ENCODE measurements at regions not wholly inside any gene's neighbourhood (a gene's known extent, or its start where the extent isn't known, plus 50 kb on each side); places are given as distances from the start of the nearest gene placed in this dataset.

DNA sequence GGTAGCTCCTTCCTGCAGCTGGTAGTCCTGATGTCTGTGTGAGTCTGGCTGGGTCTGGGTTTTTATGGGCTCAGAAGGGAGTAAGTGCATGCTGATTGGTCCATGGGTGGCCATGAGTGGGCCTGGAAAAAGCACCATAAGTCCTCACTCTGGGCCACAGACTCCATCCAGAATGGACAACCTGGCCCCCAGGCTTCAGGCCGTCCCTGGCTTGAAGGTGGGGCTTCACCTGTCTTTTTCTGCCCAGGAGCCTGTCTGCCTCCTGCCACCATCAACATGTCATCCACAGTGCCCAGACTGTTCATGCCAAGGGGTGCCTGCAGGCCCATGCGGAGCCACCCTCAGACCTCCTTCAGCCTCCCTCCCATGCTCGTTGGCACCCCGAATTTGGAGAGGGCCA is 620.0 kb downstream of the RAPGEF2 start:
- Histone ChIP-seq H3K4me1 (ENCODE audit: low read depth) (no peaks in the 10 kb centered on the region), H3K4me3 (no peak overlapping the region), H3K36me3 (ENCODE audit: low read depth) (no peaks in the 10 kb centered on the region), H3K9me3 (no peaks in the 10 kb centered on the region)
- no peak for DNase-seq
- ATAC-seq, result no peak
- no peak for TF ChIP-seq CTCF (IDR thresholded peaks at IDR 0.05)
- intact Hi-C loops (cut with DNase I, micrococcal nuclease), result no loop called here

- no peak for TF ChIP-seq CTCF (IDR thresholded peaks at IDR 0.05)
- DNase-seq (no peak), ATAC-seq (no peak)
- Histone ChIP-seq H3K9me3 (no peaks in the 10 kb centered on the region), H3K36me3 (ENCODE audit: low read depth) (no peaks in the 10 kb centered on the region), H3K4me3 (no peak overlapping the region), H3K4me1 (ENCODE audit: low read depth) (no peaks in the 10 kb centered on the region)
- intact Hi-C loops (cut with DNase I, micrococcal nuclease), result no loop called here
Measured at GRCh38 chr4:159723341-159724048, 620.6 kb downstream of the RAPGEF2 start.

DNA sequence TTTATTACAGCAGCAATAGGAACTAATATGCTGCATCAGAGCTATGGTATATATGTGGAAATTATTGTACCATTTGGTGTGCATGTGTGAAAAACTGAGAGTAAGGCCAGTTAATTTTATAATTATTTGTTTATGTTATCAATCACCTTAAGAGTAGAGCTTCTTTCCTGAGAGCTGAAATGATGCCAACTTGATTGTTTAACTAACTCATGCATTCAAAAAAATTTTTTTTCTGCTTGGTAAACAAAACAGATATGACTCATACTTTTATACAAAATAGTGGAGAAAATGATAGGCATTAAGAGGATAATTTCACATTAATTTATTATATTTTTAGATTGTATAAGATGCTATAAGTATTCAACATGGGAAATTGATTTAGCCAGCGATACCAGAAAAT is 622.7 kb downstream of the RAPGEF2 start:
- no peak for TF ChIP-seq CTCF (IDR thresholded peaks at IDR 0.05)
- Histone ChIP-seq H3K4me1 (ENCODE audit: low read depth) (no peaks in the 10 kb centered on the region), H3K36me3 (ENCODE audit: low read depth) (no peaks in the 10 kb centered on the region), H3K9me3 (no peaks in the 10 kb centered on the region), H3K4me3 (no peak overlapping the region)
- intact Hi-C loops (cut with DNase I, micrococcal nuclease), result no loop called here
- ATAC-seq (no peak), DNase-seq (no peak)

DNA sequence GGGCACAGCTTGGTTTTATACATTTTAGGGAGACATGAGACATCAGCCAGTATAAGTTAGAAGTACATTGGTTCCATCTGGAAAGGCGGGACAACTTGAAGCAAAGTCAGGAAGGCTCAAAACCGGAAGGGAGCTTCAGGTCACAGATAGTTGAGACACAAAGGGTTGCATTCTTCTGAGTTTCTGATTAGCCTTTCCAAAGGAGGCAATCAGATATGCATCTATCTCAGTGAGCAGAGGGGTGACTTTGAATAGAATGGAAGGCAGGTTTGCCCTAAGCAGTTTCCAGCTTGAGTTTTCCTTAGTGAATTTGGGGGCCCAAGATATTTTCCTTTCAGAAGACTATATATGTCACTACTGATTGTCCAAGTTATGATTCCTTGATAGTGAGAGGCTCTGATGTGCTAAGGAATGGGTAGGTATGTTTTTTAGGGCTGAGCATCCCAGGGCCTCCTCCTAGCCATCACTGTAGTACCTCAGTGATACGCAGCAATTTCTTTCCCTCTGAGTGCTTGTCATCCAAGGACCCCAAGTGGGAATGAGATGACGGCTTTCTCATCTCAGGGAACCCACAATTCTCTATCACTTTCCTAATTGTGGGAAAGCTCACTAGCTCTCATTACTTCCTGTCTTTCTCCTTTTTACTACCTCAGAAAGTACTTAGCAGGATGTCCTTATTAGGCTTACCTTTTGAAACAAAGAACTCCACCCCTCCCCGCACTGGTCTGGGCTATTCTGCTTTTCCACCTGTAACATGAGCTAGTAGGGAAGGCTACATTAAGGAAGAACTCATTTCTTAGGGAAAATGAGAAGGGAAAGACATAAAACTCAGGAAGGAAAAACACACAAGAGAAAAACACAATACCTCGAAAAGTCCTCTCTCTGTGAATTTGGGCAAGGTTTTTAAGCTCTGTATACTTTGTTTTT is 632.7 kb downstream of the RAPGEF2 start:
- Histone ChIP-seq H3K4me1 (ENCODE audit: low read depth) (no peaks in the 10 kb centered on the region), H3K4me3 (no peak overlapping the region), H3K9me3 (no peaks in the 10 kb centered on the region), H3K36me3 (ENCODE audit: low read depth) (no peaks in the 10 kb centered on the region)
- no peak for TF ChIP-seq CTCF (IDR thresholded peaks at IDR 0.05)
- ATAC-seq, result no peak
- intact Hi-C loops (cut with DNase I, micrococcal nuclease), result no loop called here
- no peak for DNase-seq

GRCh38 chr4:159736411-159736810 is 633.5 kb downstream of the RAPGEF2 start:
- no peak for DNase-seq
- H3K9me3 ChIP-seq, result no peaks in the 10 kb centered on the region
- TF ChIP-seq CTCF (IDR thresholded peaks at IDR 0.05), result no peak
- no peak overlapping the region for H3K4me3 ChIP-seq
- intact Hi-C loops (cut with DNase I, micrococcal nuclease), result no loop called here
- no peaks in the 10 kb centered on the region for H3K36me3 ChIP-seq (ENCODE audit: low read depth)
- H3K4me1 ChIP-seq (ENCODE audit: low read depth), result no peaks in the 10 kb centered on the region
- ATAC-seq, result no peak

Measured in mucosa of descending colon (tissue), 3 donors.